ENCODE measurements at regions not wholly inside any gene's neighbourhood (a gene's known extent, or its start where the extent isn't known, plus 50 kb on each side); places are given as distances from the start of the nearest gene placed in this dataset.

DNA sequence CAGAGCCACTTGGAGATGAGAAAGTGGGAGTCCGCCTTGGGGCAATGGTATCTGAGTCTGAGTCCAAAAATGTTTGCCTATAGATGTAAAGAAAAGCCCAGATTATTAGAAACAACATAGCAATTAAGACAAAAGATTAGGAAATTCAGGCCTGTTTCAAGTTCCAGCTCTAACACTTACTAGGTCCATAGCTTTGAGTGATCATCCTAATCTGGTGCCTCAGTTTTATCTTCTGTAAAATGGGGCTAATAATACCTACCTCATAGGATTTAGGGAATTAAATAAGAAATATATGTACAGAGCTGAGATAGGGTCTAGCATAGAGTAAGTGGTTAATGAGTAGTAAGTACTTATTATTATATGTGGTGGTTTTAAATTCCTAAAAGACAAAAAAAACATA, 58.6 kb upstream of the NLK start (continued):
- TF ChIP-seq, protein P1, sequence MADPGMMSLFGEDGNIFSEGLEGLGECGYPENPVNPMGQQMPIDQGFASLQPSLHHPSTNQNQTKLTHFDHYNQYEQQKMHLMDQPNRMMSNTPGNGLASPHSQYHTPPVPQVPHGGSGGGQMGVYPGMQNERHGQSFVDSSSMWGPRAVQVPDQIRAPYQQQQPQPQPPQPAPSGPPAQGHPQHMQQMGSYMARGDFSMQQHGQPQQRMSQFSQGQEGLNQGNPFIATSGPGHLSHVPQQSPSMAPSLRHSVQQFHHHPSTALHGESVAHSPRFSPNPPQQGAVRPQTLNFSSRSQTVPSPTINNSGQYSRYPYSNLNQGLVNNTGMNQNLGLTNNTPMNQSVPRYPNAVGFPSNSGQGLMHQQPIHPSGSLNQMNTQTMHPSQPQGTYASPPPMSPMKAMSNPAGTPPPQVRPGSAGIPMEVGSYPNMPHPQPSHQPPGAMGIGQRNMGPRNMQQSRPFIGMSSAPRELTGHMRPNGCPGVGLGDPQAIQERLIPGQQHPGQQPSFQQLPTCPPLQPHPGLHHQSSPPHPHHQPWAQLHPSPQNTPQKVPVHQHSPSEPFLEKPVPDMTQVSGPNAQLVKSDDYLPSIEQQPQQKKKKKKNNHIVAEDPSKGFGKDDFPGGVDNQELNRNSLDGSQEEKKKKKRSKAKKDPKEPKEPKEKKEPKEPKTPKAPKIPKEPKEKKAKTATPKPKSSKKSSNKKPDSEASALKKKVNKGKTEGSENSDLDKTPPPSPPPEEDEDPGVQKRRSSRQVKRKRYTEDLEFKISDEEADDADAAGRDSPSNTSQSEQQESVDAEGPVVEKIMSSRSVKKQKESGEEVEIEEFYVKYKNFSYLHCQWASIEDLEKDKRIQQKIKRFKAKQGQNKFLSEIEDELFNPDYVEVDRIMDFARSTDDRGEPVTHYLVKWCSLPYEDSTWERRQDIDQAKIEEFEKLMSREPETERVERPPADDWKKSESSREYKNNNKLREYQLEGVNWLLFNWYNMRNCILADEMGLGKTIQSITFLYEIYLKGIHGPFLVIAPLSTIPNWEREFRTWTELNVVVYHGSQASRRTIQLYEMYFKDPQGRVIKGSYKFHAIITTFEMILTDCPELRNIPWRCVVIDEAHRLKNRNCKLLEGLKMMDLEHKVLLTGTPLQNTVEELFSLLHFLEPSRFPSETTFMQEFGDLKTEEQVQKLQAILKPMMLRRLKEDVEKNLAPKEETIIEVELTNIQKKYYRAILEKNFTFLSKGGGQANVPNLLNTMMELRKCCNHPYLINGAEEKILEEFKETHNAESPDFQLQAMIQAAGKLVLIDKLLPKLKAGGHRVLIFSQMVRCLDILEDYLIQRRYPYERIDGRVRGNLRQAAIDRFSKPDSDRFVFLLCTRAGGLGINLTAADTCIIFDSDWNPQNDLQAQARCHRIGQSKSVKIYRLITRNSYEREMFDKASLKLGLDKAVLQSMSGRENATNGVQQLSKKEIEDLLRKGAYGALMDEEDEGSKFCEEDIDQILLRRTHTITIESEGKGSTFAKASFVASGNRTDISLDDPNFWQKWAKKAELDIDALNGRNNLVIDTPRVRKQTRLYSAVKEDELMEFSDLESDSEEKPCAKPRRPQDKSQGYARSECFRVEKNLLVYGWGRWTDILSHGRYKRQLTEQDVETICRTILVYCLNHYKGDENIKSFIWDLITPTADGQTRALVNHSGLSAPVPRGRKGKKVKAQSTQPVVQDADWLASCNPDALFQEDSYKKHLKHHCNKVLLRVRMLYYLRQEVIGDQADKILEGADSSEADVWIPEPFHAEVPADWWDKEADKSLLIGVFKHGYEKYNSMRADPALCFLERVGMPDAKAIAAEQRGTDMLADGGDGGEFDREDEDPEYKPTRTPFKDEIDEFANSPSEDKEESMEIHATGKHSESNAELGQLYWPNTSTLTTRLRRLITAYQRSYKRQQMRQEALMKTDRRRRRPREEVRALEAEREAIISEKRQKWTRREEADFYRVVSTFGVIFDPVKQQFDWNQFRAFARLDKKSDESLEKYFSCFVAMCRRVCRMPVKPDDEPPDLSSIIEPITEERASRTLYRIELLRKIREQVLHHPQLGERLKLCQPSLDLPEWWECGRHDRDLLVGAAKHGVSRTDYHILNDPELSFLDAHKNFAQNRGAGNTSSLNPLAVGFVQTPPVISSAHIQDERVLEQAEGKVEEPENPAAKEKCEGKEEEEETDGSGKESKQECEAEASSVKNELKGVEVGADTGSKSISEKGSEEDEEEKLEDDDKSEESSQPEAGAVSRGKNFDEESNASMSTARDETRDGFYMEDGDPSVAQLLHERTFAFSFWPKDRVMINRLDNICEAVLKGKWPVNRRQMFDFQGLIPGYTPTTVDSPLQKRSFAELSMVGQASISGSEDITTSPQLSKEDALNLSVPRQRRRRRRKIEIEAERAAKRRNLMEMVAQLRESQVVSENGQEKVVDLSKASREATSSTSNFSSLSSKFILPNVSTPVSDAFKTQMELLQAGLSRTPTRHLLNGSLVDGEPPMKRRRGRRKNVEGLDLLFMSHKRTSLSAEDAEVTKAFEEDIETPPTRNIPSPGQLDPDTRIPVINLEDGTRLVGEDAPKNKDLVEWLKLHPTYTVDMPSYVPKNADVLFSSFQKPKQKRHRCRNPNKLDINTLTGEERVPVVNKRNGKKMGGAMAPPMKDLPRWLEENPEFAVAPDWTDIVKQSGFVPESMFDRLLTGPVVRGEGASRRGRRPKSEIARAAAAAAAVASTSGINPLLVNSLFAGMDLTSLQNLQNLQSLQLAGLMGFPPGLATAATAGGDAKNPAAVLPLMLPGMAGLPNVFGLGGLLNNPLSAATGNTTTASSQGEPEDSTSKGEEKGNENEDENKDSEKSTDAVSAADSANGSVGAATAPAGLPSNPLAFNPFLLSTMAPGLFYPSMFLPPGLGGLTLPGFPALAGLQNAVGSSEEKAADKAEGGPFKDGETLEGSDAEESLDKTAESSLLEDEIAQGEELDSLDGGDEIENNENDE (IDR thresholded peaks at IDR 0.05; ENCODE audit: insufficient replicate concordance, low read length), result no peak
- TF ChIP-seq SUZ12 (IDR thresholded peaks at IDR 0.05; ENCODE audit: low read length), result no peak
- TF ChIP-seq HDAC6 (IDR thresholded peaks at IDR 0.05; ENCODE audit: low read depth, low read length), result no peak
- no peak for TF ChIP-seq CTBP2 (IDR thresholded peaks at IDR 0.05; ENCODE audit: borderline replicate concordance, insufficient read depth, insufficient read length, low read length)
- no peak for TF ChIP-seq FOSL1 (IDR thresholded peaks at IDR 0.05; ENCODE audit: insufficient read depth, low read depth, low read length)
- no peak for TF ChIP-seq CBX8 (IDR thresholded peaks at IDR 0.05; ENCODE audit: borderline replicate concordance, low read depth, low read length)
- TF ChIP-seq NRF1 (IDR thresholded peaks at IDR 0.05; ENCODE audit: low read depth, low read length), result no peak
- TF ChIP-seq, protein P2, sequence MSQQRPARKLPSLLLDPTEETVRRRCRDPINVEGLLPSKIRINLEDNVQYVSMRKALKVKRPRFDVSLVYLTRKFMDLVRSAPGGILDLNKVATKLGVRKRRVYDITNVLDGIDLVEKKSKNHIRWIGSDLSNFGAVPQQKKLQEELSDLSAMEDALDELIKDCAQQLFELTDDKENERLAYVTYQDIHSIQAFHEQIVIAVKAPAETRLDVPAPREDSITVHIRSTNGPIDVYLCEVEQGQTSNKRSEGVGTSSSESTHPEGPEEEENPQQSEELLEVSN (IDR thresholded peaks at IDR 0.05), result no peak
